ENCODE measurements at regions not wholly inside any gene's neighbourhood (a gene's known extent, or its start where the extent isn't known, plus 50 kb on each side); places are given as distances from the start of the nearest gene placed in this dataset.

GRCh38 chr16:85481738-85482137 is 131.4 kb upstream of the GSE1 start:
- no peak for FAIRE-seq
- DNase-seq (ENCODE audit: low spot score) = no peak

- FAIRE-seq (no peak), DNase-seq (ENCODE audit: low spot score) (no peak)
Observed at GRCh38 chr16:85483424-85483823, 129.7 kb upstream of the GSE1 start.

GRCh38 chr16:85484347-85485300 is 128.5 kb upstream of the GSE1 start:
- DNase-seq (ENCODE audit: low spot score) (no peak), FAIRE-seq (no peak)

- FAIRE-seq = no peak
- DNase-seq (ENCODE audit: low spot score) = no peak
Observed at GRCh38 chr16:85485379-85485778, 127.7 kb upstream of the GSE1 start.

- FAIRE-seq (no peak), DNase-seq (ENCODE audit: low spot score) (no peak)
Observed at GRCh38 chr16:85486256-85486915, 126.7 kb upstream of the GSE1 start.

- DNase-seq (ENCODE audit: low spot score) (no peak), FAIRE-seq (no peak)
Observed at GRCh38 chr16:85488414-85488813, 124.7 kb upstream of the GSE1 start.

- FAIRE-seq (no peak), DNase-seq (ENCODE audit: low spot score) (no peak)
Observed at GRCh38 chr16:85490407-85491057, 122.6 kb upstream of the GSE1 start.

GRCh38 chr16:85491058-85491771 is 121.9 kb upstream of the GSE1 start:
- DNase-seq (ENCODE audit: low spot score) (no peak), FAIRE-seq (no peak)

- DNase-seq (ENCODE audit: low spot score) = no peak
- no peak for FAIRE-seq
Observed at GRCh38 chr16:85491798-85492294, 121.3 kb upstream of the GSE1 start.

- FAIRE-seq = no peak
Observed at GRCh38 chr16:85492295-85492864, 120.7 kb upstream of the GSE1 start.

GRCh38 chr16:85494315-85494714 is 118.8 kb upstream of the GSE1 start:
- FAIRE-seq = no peak
- no peak for DNase-seq (ENCODE audit: low spot score)

More at GRCh38 chr16:85492295-85492864, 120.7 kb upstream of the GSE1 start:
- DNase-seq (ENCODE audit: low spot score) = no peak

- FAIRE-seq (no peak), DNase-seq (ENCODE audit: low spot score) (no peak)
Observed at GRCh38 chr16:85495259-85495658, 117.9 kb upstream of the GSE1 start.

- DNase-seq (ENCODE audit: low spot score) = no peak
- FAIRE-seq = no peak
Observed at GRCh38 chr16:85495823-85496538, 117.1 kb upstream of the GSE1 start.

GRCh38 chr16:85497622-85498314 is 115.4 kb upstream of the GSE1 start:
- DNase-seq (ENCODE audit: low spot score) (no peak), FAIRE-seq (no peak)

GRCh38 chr16:85498607-85499006 is 114.5 kb upstream of the GSE1 start:
- FAIRE-seq (no peak), DNase-seq (ENCODE audit: low spot score) (no peak)

- no peak for FAIRE-seq
Observed at GRCh38 chr16:85500220-85500619, 112.9 kb upstream of the GSE1 start.

GRCh38 chr16:85501900-85502299 is 111.2 kb upstream of the GSE1 start:
- DNase-seq (ENCODE audit: low spot score) = no peak
- no peak for FAIRE-seq

More at GRCh38 chr16:85500220-85500619, 112.9 kb upstream of the GSE1 start:
- DNase-seq (ENCODE audit: low spot score) = no peak

GRCh38 chr16:85502357-85502756 is 110.8 kb upstream of the GSE1 start:
- no peak for FAIRE-seq
- no peak for DNase-seq (ENCODE audit: low spot score)

- DNase-seq (ENCODE audit: low spot score) (no peak), FAIRE-seq (no peak)
Observed at GRCh38 chr16:85503679-85504231, 109.4 kb upstream of the GSE1 start.

All from RCC 7860 (cell line).